OCI-LY1 (cell line): ENCODE measurements at regions not wholly inside any gene's neighbourhood (a gene's known extent, or its start where the extent isn't known, plus 50 kb on each side); places are given as distances from the start of the nearest gene placed in this dataset.

Source experiments
- EZH2 ChIP-seq: fragments of 200-600 bp; sonication (generic), shearing (Covaris generic); IDR thresholded peaks from 2 replicates; pipeline ENCODE4 v1.8.0; 2017; ENCODE audit warnings: borderline replicate concordance, mixed run types, mild to moderate bottlenecking, antibody characterized with exemption, low read length, moderate library complexity, mixed read lengths
- TF ChIP-seq, protein P1 (sequence below): fragments of 200-600 bp; sonication (generic), shearing (Covaris generic); IDR thresholded peaks from 2 replicates; pipeline ENCODE4 v1.5.1; 2017; ENCODE audit warnings: mild to moderate bottlenecking, antibody characterized with exemption, low read length, moderate library complexity, mixed read lengths

DNA sequence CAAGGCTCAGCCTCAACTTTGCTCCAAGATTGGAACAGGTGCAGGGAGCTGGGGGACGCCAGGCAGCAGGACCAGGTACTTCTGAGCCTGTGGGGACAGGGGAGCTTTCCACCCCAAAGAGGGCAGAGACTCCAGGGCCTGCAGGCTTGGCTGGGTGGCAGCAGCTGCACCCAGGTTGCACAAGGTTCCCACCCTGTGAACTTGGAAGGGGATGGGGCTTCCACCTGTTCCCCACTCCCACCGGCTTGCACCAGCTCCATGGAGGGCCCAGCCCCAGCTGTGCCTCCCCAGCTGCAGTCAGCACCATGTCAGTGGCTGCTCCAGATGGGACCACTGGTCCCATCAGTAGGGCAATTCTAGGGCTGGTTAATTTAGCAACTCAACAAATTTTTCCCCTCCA is 114.0 kb upstream of the CDKN3 start:
- TF ChIP-seq, protein P1, sequence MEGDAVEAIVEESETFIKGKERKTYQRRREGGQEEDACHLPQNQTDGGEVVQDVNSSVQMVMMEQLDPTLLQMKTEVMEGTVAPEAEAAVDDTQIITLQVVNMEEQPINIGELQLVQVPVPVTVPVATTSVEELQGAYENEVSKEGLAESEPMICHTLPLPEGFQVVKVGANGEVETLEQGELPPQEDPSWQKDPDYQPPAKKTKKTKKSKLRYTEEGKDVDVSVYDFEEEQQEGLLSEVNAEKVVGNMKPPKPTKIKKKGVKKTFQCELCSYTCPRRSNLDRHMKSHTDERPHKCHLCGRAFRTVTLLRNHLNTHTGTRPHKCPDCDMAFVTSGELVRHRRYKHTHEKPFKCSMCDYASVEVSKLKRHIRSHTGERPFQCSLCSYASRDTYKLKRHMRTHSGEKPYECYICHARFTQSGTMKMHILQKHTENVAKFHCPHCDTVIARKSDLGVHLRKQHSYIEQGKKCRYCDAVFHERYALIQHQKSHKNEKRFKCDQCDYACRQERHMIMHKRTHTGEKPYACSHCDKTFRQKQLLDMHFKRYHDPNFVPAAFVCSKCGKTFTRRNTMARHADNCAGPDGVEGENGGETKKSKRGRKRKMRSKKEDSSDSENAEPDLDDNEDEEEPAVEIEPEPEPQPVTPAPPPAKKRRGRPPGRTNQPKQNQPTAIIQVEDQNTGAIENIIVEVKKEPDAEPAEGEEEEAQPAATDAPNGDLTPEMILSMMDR = no peak
- TF ChIP-seq EZH2 = no peak
